GM12892 (cell line): ENCODE measurements at regions not wholly inside any gene's neighbourhood (a gene's known extent, or its start where the extent isn't known, plus 50 kb on each side); places are given as distances from the start of the nearest gene placed in this dataset.

Experiments used
- DNase-seq: peaks from one replicate; pipeline ENCODE4 v3.0.0; 2011; ENCODE audit not compliant: insufficient read length
- FAIRE-seq: peaks from 2 replicates; lab custom pipeline; 2011; peaks lifted over from hg19 to GRCh38; lab: Jason Lieb, UNC
- POLR2A ChIP-seq: IDR thresholded peaks from 2 replicates; pipeline ENCODE4 v1.6.1; 2011; ENCODE audit warnings: low read depth, low read length, control low read depth
- POLR2AphosphoS5 ChIP-seq: IDR thresholded peaks from 2 replicates; pipeline ENCODE4 v1.6.1; 2011; ENCODE audit warnings: low read depth, low read length, control low read depth
- TAF1 ChIP-seq: IDR thresholded peaks from 2 replicates; pipeline ENCODE4 v1.6.1; 2011; ENCODE audit warnings: low read depth, mild to moderate bottlenecking, control low read depth, low read length, borderline replicate concordance

GRCh38 chr6:156618600-156619205 lies 158.5 kb upstream of the ARID1B start:
- FAIRE-seq (no peak), DNase-seq (no peak)

DNA sequence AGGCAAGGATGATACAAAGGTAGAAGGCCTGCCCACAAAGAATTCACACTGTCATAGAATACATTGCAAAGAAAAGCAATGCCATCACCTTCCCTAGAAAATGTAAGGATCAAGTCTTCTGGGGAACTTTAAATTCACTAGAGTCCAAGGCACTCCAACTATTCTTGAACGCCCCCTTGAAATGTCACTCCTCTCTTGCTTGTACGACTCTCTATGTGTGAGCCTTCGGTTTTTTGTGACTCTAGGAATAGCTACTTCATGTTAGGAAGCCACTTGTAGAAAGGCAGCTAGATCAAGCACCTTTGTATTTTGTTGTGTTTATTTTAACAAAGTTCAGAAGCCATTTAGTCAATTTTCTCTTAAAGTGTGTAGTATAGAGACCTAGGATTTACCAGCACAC lies 159.2 kb upstream of the ARID1B start:
- FAIRE-seq (no peak), DNase-seq (no peak)
- TF ChIP-seq TAF1, result no peak

More at GRCh38 chr6:156618600-156619205, 158.5 kb upstream of the ARID1B start:
- TF ChIP-seq POLR2A, result no peak
- TF ChIP-seq POLR2AphosphoS5, result no peak
- TF ChIP-seq TAF1, result no peak

DNA sequence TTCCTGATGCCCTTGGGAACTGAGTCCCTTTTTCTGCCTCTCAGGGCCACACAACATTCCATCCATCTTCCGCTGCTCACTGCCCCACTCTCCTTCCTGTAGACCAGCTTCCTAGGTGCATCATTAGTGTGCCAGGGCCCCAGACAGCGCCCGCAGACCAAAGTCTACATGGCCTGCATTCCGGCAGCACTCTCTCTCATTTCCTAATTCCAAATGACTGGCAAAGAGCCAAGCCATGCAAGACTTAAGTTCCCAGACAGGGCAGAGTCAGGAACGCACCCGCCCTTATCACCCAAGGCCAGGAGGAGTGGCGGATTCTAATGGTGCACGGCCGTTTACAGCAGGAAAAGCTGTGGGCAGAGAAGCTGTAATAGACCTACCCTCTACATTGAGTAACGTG lies 159.8 kb upstream of the ARID1B start:
- TF ChIP-seq POLR2A (no peak), POLR2AphosphoS5 (no peak), TAF1 (no peak)
- no peak for DNase-seq
- FAIRE-seq, result no peak

GRCh38 chr6:156616495-156616894 lies 160.7 kb upstream of the ARID1B start:
- FAIRE-seq (no peak), DNase-seq (no peak)
- no peak for TF ChIP-seq POLR2A
- TF ChIP-seq TAF1, result no peak
- no peak for TF ChIP-seq POLR2AphosphoS5

GRCh38 chr6:156613996-156614395 lies 163.2 kb upstream of the ARID1B start:
- DNase-seq (no peak), FAIRE-seq (no peak)
- no peak for TF ChIP-seq POLR2AphosphoS5
- no peak for TF ChIP-seq POLR2A
- TF ChIP-seq TAF1, result no peak

DNA sequence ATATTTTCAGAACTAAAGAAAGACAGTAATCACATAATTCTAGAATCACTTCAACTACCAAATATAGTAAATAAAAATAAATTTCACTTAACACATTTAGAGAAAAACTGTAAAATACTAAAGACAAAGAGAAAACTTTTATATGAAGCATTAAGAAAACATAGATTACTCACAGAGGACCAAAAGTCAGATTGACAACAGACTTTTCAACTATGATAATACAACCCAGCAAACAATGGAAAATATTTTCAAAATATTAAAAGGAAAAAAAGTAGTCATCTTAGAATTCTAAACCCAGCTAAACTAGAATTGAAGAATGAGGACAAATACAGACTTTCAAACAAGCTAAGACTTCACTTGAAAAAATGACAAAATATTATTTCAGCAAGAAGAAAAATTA lies 164.8 kb upstream of the ARID1B start:
- no peak for FAIRE-seq
- TF ChIP-seq TAF1 (no peak), POLR2A (no peak), POLR2AphosphoS5 (no peak)
- no peak for DNase-seq

GRCh38 chr6:156602066-156602385 lies 175.2 kb upstream of the ARID1B start:
- DNase-seq, result no peak
- no peak for FAIRE-seq
- TF ChIP-seq POLR2A, result no peak
- no peak for TF ChIP-seq POLR2AphosphoS5

GRCh38 chr6:156601152-156602065 lies 175.8 kb upstream of the ARID1B start:
- no peak for FAIRE-seq
- no peak for DNase-seq
- TF ChIP-seq POLR2A (no peak), TAF1 (no peak), POLR2AphosphoS5 (no peak)

DNA sequence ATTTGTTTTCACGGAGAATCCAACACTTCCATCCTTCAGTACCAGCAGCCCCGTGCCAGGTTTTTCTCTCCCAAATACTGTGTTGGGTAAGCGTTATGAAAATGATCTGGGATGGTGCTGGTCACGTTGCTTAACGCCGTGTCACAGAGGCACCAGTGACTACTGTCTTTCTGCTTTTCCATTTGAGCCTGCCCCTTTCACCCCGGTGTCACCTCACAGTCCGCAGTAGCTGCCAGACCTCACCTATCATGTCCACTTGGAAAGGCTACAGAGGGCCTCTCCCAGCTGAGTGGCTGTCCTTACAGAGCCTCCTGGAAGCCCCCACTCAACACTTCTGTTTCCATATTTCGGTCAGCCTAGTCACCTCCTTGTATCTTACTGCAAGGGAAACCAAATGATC lies 176.5 kb upstream of the ARID1B start:
- no peak for FAIRE-seq
- DNase-seq, result no peak
- TF ChIP-seq POLR2AphosphoS5 (no peak), POLR2A (no peak), TAF1 (no peak)

GRCh38 chr6:156599978-156600590 lies 177.1 kb upstream of the ARID1B start:
- FAIRE-seq (no peak), DNase-seq (no peak)
- TF ChIP-seq POLR2A, result no peak
- TF ChIP-seq POLR2AphosphoS5, result no peak
- TF ChIP-seq TAF1, result no peak

DNA sequence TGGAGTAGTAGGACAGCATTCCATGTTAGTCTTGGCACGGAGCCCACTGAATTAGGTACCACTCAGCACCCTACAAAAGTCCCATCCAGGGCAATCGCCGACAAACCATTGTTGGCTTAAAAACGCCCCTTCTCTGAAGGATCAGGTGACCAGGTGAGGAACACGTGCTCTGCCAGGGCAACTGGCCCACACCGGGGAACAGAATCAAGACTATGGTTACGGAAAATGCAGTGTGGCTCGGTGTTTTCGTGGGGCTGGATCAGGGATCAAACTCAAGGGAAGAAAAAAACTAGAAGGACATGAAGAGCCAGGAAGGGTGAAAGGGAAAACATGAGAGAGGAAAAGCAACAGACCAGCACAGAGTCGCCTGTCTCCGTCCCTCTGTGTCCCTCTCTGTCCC lies 177.8 kb upstream of the ARID1B start:
- FAIRE-seq, result no peak
- no peak for DNase-seq
- no peak for TF ChIP-seq POLR2AphosphoS5

DNA sequence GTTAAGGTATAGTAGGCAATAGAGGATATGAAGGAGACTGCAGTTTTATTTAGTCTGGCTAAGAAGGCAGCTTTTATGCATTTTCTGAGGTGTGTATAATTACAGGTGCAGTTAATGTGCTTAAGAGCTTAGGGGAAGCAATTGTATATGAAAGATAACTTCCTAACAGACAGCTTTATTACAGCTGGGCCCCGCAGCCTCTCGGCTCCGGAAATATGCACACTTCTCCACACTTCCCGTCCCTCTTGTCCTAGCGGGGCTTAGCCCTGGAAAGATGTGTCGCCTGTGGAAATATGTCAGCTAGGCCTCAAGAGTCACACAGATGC lies 178.4 kb upstream of the ARID1B start:
- TF ChIP-seq POLR2AphosphoS5 (no peak), TAF1 (no peak)
- DNase-seq (no peak), FAIRE-seq (no peak)
